H1 (cell line): ENCODE measurements at regions not wholly inside any gene's neighbourhood (a gene's known extent, or its start where the extent isn't known, plus 50 kb on each side); places are given as distances from the start of the nearest gene placed in this dataset.

Experiments used
- CTCF ChIA-PET: fragments of 300-600 bp; sonication (Branson Sonifier 250); formaldehyde crosslinking; loops from one replicate; lab custom pipeline; 2021; ENCODE audit not compliant: partially characterized antibody; lab: Charles Lee
- POLR2A ChIA-PET: fragments of 300-600 bp; sonication (Branson Sonifier 250); formaldehyde crosslinking; loops from one replicate; lab custom pipeline; 2021; ENCODE audit warnings: inconsistent platforms; ENCODE audit not compliant: partially characterized antibody; lab: Charles Lee
- DNase-seq, 2 experiments: peaks; one replicate each; pipeline versions ENCODE4 v3.0.0 to v3.0.0-alpha.2; 2010 to 2022; ENCODE audit warnings: low spot score in 2 of 2, low read depth in 1 of 2, mixed read lengths in 1 of 2
- FAIRE-seq: peaks from 2 replicates; lab custom pipeline; 2011; peaks lifted over from hg19 to GRCh38; lab: Jason Lieb, UNC
- H2AFZ ChIP-seq: 2 replicates; pipeline ENCODE4 v1.8.1; 2012; ENCODE audit warnings: low read length, inconsistent platforms
- H2AK5ac ChIP-seq: 2 replicates; pipeline ENCODE4 v1.6.1; 2013; ENCODE audit warnings: low read depth, low read length
- H2BK120ac ChIP-seq: replicated peaks from 2 replicates; pipeline ENCODE3; 2013; ENCODE audit warnings: low read depth, low read length, inconsistent platforms
- H2BK12ac ChIP-seq: 2 replicates; pipeline ENCODE4 v1.6.1; 2013; ENCODE audit warnings: low read depth, low read length
- H2BK15ac ChIP-seq: 2 replicates; pipeline ENCODE4 v1.6.1; 2013; ENCODE audit warnings: low read length
- H2BK20ac ChIP-seq: 2 replicates; pipeline ENCODE4 v1.6.1; 2013; ENCODE audit warnings: low read length
- H2BK5ac ChIP-seq: 2 replicates; pipeline ENCODE4 v1.6.1; 2013; ENCODE audit warnings: low read depth, low read length
- H3K14ac ChIP-seq: 2 replicates; pipeline ENCODE4 v1.6.1; 2013; ENCODE audit warnings: inconsistent platforms; ENCODE audit not compliant: insufficient read length
- H3K18ac ChIP-seq: 2 replicates; pipeline ENCODE4 v1.6.1; 2013; ENCODE audit warnings: low read length; ENCODE audit errors: extremely low read depth
- H3K23ac ChIP-seq: 2 replicates; pipeline ENCODE4 v1.6.1; 2013; ENCODE audit warnings: inconsistent platforms; ENCODE audit not compliant: insufficient read length
- H3K23me2 ChIP-seq: 2 replicates; pipeline ENCODE4 v1.6.1; 2013; ENCODE audit warnings: low read depth, low read length
- H3K27ac ChIP-seq: 2 replicates; pipeline ENCODE4 v1.6.1; 2011; ENCODE audit warnings: low read depth, low read length, inconsistent platforms
- H3K27me3 ChIP-seq, 4 experiments: replicated peaks in 1 of 4; 1 replicate in 1 of 4; 2 replicates in 3 of 4; pipeline versions ENCODE4 v1.6.1 to v1.8.1; 2011 to 2013; ENCODE audit warnings: low read length in 3 of 4, mild to moderate bottlenecking in 3 of 4, inconsistent platforms in 2 of 4, mixed read lengths in 2 of 4, moderate library complexity in 1 of 4; ENCODE audit not compliant: control insufficient read depth in 3 of 4, insufficient read depth in 3 of 4; ENCODE audit errors: extremely low read depth in 1 of 4
- H3K36me3 ChIP-seq, 4 experiments: 2 replicates each; pipeline versions ENCODE4 v1.6.1 to v1.8.1; 2011 to 2013; ENCODE audit warnings: mild to moderate bottlenecking in 4 of 4, low read length in 3 of 4, moderate library complexity in 2 of 4, control low read depth in 1 of 4, inconsistent platforms in 1 of 4; ENCODE audit not compliant: insufficient read depth in 4 of 4, control insufficient read depth in 2 of 4
- H3K4ac ChIP-seq: replicated peaks from 2 replicates; pipeline ENCODE3; 2013; ENCODE audit warnings: low read length, low read depth, mixed read lengths, inconsistent platforms; ENCODE audit not compliant: insufficient read length
- H3K4me1 ChIP-seq, 4 experiments: replicated peaks in 1 of 4; 1 replicate in 1 of 4; 2 replicates in 3 of 4; pipeline versions ENCODE4 v1.6.1 to v1.8.1; 2011 to 2013; ENCODE audit warnings: low read length in 3 of 4, inconsistent platforms in 2 of 4, mixed read lengths in 1 of 4; ENCODE audit not compliant: insufficient read depth in 4 of 4, control insufficient read depth in 3 of 4
- H3K4me2 ChIP-seq, 2 experiments: 2 replicates each; pipeline versions ENCODE4 v1.6.1 to v1.8.1; 2011 to 2013; ENCODE audit warnings: low read depth in 2 of 2, low read length in 2 of 2, control low read depth in 1 of 2, inconsistent platforms in 1 of 2, mild to moderate bottlenecking in 1 of 2; ENCODE audit not compliant: insufficient read depth in 1 of 2
- H3K4me3 ChIP-seq, 4 experiments: fragments of 200-600, 300-600 bp in 1 of 4; sonication (generic), shearing (Covaris generic), sonication (Bioruptor Twin) in 1 of 4; 2 replicates each; pipeline versions ENCODE4 v1.5.1 to v1.8.1; 2011 to 2016; ENCODE audit warnings: low read length in 4 of 4, low read depth in 3 of 4, control low read depth in 2 of 4, inconsistent platforms in 2 of 4, mild to moderate bottlenecking in 2 of 4, mixed read lengths in 1 of 4, moderate library complexity in 1 of 4; ENCODE audit not compliant: insufficient read depth in 2 of 4; ENCODE audit errors: extremely low read depth in 1 of 4
- H3K56ac ChIP-seq: replicated peaks from 2 replicates; pipeline ENCODE3; 2013; ENCODE audit warnings: low read depth, mild to moderate bottlenecking, mixed read lengths, low read length, inconsistent platforms; ENCODE audit not compliant: insufficient read length
- H3K79me1 ChIP-seq: 2 replicates; pipeline ENCODE4 v1.6.1; 2013; ENCODE audit warnings: low read depth, low read length, control low read depth
- H3K79me2 ChIP-seq, 2 experiments: 2 replicates each; pipeline versions ENCODE4 v1.6.1 to v1.8.1; 2012 to 2013; ENCODE audit warnings: low read length in 2 of 2, mild to moderate bottlenecking in 2 of 2, inconsistent platforms in 1 of 2; ENCODE audit not compliant: insufficient read depth in 2 of 2, control insufficient read depth in 1 of 2
- H3K9ac ChIP-seq, 4 experiments: replicated peaks in 1 of 4; 1 replicate in 1 of 4; 2 replicates in 3 of 4; pipeline versions ENCODE4 v1.6.1 to v1.8.1; 2011 to 2013; ENCODE audit warnings: low read depth in 3 of 4, low read length in 3 of 4, control low read depth in 2 of 4, mild to moderate bottlenecking in 2 of 4, moderate library complexity in 2 of 4, inconsistent platforms in 1 of 4; ENCODE audit errors: extremely low read depth in 1 of 4
- H3K9me3 ChIP-seq, 2 experiments: 2 replicates each; pipeline versions ENCODE4 v1.6.1 to v1.8.1; 2012 to 2013; ENCODE audit warnings: mild to moderate bottlenecking in 2 of 2, moderate library complexity in 2 of 2, control low read depth in 1 of 2, inconsistent platforms in 1 of 2, low read depth in 1 of 2, low read length in 1 of 2, mixed read lengths in 1 of 2; ENCODE audit not compliant: insufficient read depth in 2 of 2
- H4K20me1 ChIP-seq, 2 experiments: replicated peaks in 1 of 2; 2 replicates each; pipeline versions ENCODE3 to v1.8.1; 2011 to 2013; ENCODE audit warnings: inconsistent platforms in 2 of 2, low read length in 2 of 2, mild to moderate bottlenecking in 1 of 2; ENCODE audit not compliant: insufficient read depth in 2 of 2, control insufficient read depth in 1 of 2
- H4K5ac ChIP-seq: 2 replicates; pipeline ENCODE4 v1.6.1; 2013; ENCODE audit warnings: low read length, low read depth, mixed read lengths, inconsistent platforms; ENCODE audit not compliant: insufficient read length
- H4K8ac ChIP-seq: 2 replicates; pipeline ENCODE4 v1.8.0; 2013; ENCODE audit warnings: mild to moderate bottlenecking, moderate library complexity, low read length, inconsistent platforms; ENCODE audit not compliant: insufficient read depth; ENCODE audit errors: extremely low read depth
- H4K91ac ChIP-seq: replicated peaks from 2 replicates; pipeline ENCODE3; 2013; ENCODE audit warnings: low read length, mixed read lengths, inconsistent platforms; ENCODE audit not compliant: insufficient read length
- CHD1 ChIP-seq: IDR thresholded peaks from 2 replicates; pipeline ENCODE4 v1.6.1; 2012; ENCODE audit warnings: low read depth, low read length, improper control_type of control experiment
- EP300 ChIP-seq, 2 experiments: IDR thresholded peaks; 1 replicate in 1 of 2; 2 replicates in 1 of 2; pipeline ENCODE4 v1.6.1; 2011 to 2012; ENCODE audit warnings: low read depth in 2 of 2, low read length in 2 of 2, mild to moderate bottlenecking in 2 of 2, borderline replicate concordance in 1 of 2, inconsistent platforms in 1 of 2, moderate library complexity in 1 of 2
- FOSL1 ChIP-seq: IDR thresholded peaks from 2 replicates; pipeline ENCODE4 v1.6.1; 2011; ENCODE audit warnings: mild to moderate bottlenecking, low read depth, low read length, moderate library complexity; ENCODE audit not compliant: insufficient read depth
- MAFK ChIP-seq: IDR thresholded peaks from 2 replicates; pipeline ENCODE4 v1.6.1; 2012; ENCODE audit warnings: low read depth, mild to moderate bottlenecking, improper control_type of control experiment, low read length
- NRF1 ChIP-seq: IDR thresholded peaks from 2 replicates; pipeline ENCODE4 v1.6.1; 2011; ENCODE audit warnings: mild to moderate bottlenecking, low read depth, low read length, improper control_type of control experiment
- PHF8 ChIP-seq: fragments of 200-600 bp; sonication (generic); conservative IDR thresholded peaks from 2 replicates; pipeline ENCODE4 v1.7.1; 2012; ENCODE audit warnings: low read depth, mild to moderate bottlenecking, inconsistent platforms, low read length, moderate library complexity
- POLR2A ChIP-seq, 2 experiments: IDR thresholded peaks; 1 replicate in 1 of 2; 2 replicates in 1 of 2; pipeline ENCODE4 v1.6.1; 2011; ENCODE audit warnings: low read depth in 2 of 2, low read length in 2 of 2, mild to moderate bottlenecking in 2 of 2; ENCODE audit errors: control extremely low read depth in 1 of 2
- RNF2 ChIP-seq: fragments of 200-900, 300-1000 bp; sonication (generic); IDR thresholded peaks from 2 replicates; pipeline ENCODE4 v1.7.1; 2016; ENCODE audit warnings: borderline replicate concordance, low read depth, mild to moderate bottlenecking, antibody characterized with exemption, low read length; ENCODE audit not compliant: poor library complexity, severe bottlenecking; ENCODE audit errors: missing control alignments
- RXRA ChIP-seq: IDR thresholded peaks from 2 replicates; pipeline ENCODE4 v1.6.1; 2011; ENCODE audit warnings: low read depth, mild to moderate bottlenecking, low read length, moderate library complexity; ENCODE audit not compliant: insufficient read depth
- SIX5 ChIP-seq: IDR thresholded peaks from 2 replicates; pipeline ENCODE4 v1.6.1; 2011; ENCODE audit warnings: mild to moderate bottlenecking, low read depth, low read length
- SP2 ChIP-seq: IDR thresholded peaks from 2 replicates; pipeline ENCODE4 v1.6.1; 2012; ENCODE audit warnings: mild to moderate bottlenecking, low read length, inconsistent platforms
- SP4 ChIP-seq: IDR thresholded peaks from 2 replicates; pipeline ENCODE4 v1.6.1; 2012; ENCODE audit warnings: low read length, inconsistent platforms
- TCF12 ChIP-seq: IDR thresholded peaks from 2 replicates; pipeline ENCODE4 v1.6.1; 2011; ENCODE audit warnings: low read depth, mild to moderate bottlenecking, low read length
- TEAD4 ChIP-seq: IDR thresholded peaks from 2 replicates; pipeline ENCODE4 v1.6.1; 2012; ENCODE audit warnings: low read depth, low read length, inconsistent platforms, mixed read lengths
- WGBS, 2 experiments: shearing (Covaris generic) in 1 of 2; methylation state at CpG; one replicate each; pipeline versions ENCODE4 v1.1.6 to v1.1.7; 2013 to 2015; ENCODE audit warnings: low lambda C conversion rate in 2 of 2, mixed read lengths in 2 of 2, inconsistent platforms in 1 of 2, low coverage in 1 of 2, missing lambda C conversion rate in 1 of 2; ENCODE audit not compliant: insufficient replicate concordance in 2 of 2, insufficient coverage in 1 of 2, insufficient read length in 1 of 2; ENCODE audit errors: extremely low coverage in 1 of 2, missing lambda C conversion rate in 1 of 2; 5-methylcytosine and 5-hydroxymethylcytosine counted together

DNA sequence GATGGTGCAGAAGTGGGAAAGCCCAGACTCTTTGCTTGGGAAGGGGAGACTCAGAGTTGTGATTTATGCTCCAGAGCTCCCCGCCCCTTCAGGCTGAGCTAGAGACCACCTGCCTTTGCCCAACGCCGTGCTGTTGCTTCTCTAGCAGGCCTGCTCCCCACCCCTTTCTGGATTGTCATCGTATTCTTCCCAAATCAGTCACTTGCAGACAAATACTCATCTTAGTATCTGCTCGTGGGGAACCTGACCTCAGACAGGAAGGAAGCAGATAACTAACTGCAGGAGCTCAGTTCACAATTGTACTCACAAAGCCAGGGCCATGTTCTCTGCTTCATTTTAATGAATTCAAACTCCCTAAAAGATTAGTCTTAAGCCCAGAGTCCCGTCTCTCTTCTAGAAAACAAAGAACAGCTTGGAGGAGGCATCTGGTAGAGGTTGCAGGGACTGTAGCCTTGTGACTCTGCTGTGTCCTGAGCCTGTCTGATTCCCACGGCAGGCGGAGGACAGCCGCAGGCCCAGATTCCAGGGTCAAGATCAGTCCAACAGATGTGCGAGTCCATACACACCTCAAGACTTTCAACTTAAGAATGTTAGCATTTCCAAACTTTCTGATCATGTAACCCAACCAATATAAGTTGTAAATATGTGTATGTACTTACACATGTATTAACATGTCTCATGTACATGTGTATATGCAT is 57.2 kb upstream of the GGTLC1 start:
- 85% methylated on average over 10 of the region's 10 CpGs; no CpG with 5 or more reads in 1 of the 2 experiments for WGBS, 2 experiments
- no peaks in the 10 kb centered on the region for H3K9me3 ChIP-seq
- no peak overlapping the region for H4K5ac ChIP-seq
- H3K23me2 ChIP-seq: no peaks in the 10 kb centered on the region; the same call in 1 of the 2 replicates
- no peak overlapping the region for H2BK20ac ChIP-seq
- H3K23ac ChIP-seq: no peak overlapping the region
- no peak overlapping the region for H2BK12ac ChIP-seq
- H2AFZ ChIP-seq: no peak overlapping the region
- H2BK120ac ChIP-seq: no peak overlapping the region
- H2AK5ac ChIP-seq: no peak overlapping the region
- FAIRE-seq (no peak), DNase-seq (no peak)
- H2BK5ac ChIP-seq: no peak overlapping the region
- H3K18ac ChIP-seq: no peak overlapping the region
- H3K4ac ChIP-seq: no peak overlapping the region
- H4K8ac ChIP-seq: no peak overlapping the region
- H3K56ac ChIP-seq: no peak overlapping the region
- H3K4me3 ChIP-seq: no peak overlapping the region
- H3K79me1 ChIP-seq: no peaks in the 10 kb centered on the region
- H4K91ac ChIP-seq: no peak overlapping the region
- POLR2A ChIA-PET: no interaction called here
- no peaks in the 10 kb centered on the region for H3K36me3 ChIP-seq
- H3K14ac ChIP-seq: no peak overlapping the region
- CTCF ChIA-PET: interaction anchor here (0.9 kb wide), 1 partner anchor 17 kb away, joined by 3 read pairs; no protein-coding TSS in a partner anchor
- H3K9ac ChIP-seq: no peak overlapping the region
- no peaks in the 10 kb centered on the region for H3K4me1 ChIP-seq
- H3K4me2 ChIP-seq: no peak overlapping the region
- no peaks in the 10 kb centered on the region for H4K20me1 ChIP-seq
- no peak overlapping the region for H3K27ac ChIP-seq
- H3K27me3 ChIP-seq: no peaks in the 10 kb centered on the region; a peak in 1 of 7 replicates
- H2BK15ac ChIP-seq: no peak overlapping the region
- H3K79me2 ChIP-seq: no peaks in the 10 kb centered on the region
- TF ChIP-seq TEAD4 (no peak), SIX5 (no peak), RXRA (no peak), SP4 (no peak), TCF12 (no peak), RNF2 (no peak), EP300 (IDR thresholded peaks at IDR 0.05; ENCODE audit: borderline replicate concordance in 1 of 2, low read depth in 2 of 2, low read length in 2 of 2) (no peak), NRF1 (no peak), SP2 (no peak), PHF8 (no peak), MAFK (no peak), CHD1 (no peak), FOSL1 (no peak), POLR2A (IDR thresholded peaks at IDR 0.05; ENCODE audit: control extremely low read depth in 1 of 2, low read depth in 2 of 2, low read length in 2 of 2) (no peak)
